Epidermal melanocyte (primary cell): ENCODE measurements at regions not wholly inside any gene's neighbourhood (a gene's known extent, or its start where the extent isn't known, plus 50 kb on each side); places are given as distances from the start of the nearest gene placed in this dataset.
"Not testable (repeated sequence)": the region's sequence is repeated elsewhere in the genome, so short reads cannot be mapped to it uniquely, and the experiment has no call there.

Experiments
- DNase-seq: peaks from one replicate; pipeline ENCODE4 v3.0.0; 2011; ENCODE audit warnings: low spot score; ENCODE audit not compliant: insufficient read length

DNA sequence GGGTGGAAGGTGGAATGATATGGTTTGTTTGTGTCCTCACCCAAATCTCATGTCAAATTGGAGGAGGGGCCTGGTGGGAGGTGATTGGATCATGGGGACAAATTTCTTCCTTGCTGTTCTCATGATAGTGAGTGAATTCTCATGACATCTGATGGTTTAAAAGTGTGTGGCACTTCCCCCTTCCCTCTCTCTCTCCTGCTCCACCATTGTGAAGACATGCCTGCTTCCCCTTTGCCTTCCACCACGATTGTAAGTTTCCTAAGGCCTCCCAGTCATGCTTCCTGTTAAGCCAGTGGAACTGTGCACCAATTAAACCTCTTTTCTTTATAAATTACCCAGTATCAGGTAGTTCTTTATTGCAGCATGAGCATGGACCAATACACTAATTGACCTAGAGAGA lies 99.0 kb upstream of the ZBED5 start:
- DNase-seq, result not testable (repeated sequence)

DNA sequence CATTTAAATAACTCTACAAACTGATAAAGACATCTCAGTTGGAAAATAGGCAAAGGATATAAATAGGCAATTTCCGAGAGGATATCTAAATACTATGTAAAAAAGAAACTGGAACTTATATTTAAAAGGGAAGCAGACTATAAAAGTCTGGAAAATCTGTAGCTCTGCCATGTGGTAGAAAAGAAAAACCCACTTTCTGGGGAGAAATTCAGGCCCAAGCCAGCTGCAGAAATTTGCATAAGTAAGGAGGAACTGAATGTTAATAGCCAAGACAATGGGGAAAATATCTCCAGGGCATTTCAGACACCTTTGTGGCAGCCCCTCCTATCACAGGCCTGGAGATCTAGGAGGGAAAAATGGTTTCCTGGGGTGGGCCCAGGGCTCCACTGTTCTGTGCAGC lies 97.8 kb upstream of the ZBED5 start:
- DNase-seq, result no peak

DNA sequence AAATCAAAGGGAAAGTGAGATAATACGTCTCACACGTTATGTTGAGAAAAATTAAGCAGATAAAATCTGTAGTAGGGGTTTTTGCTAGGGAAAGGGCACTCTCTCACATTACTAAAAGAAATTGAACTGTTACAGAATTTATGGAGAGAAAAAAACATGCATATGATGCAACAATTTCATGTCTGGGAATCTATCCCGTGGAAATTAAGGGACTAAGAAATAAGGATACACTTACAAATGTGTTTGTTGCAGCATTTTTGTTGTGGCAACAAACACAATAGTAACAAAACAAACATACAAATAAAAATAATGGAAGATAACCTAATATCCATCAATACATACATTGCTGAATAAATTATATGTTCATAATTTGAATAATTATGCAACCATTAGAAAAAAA lies 96.3 kb upstream of the ZBED5 start:
- DNase-seq, result no peak

DNA sequence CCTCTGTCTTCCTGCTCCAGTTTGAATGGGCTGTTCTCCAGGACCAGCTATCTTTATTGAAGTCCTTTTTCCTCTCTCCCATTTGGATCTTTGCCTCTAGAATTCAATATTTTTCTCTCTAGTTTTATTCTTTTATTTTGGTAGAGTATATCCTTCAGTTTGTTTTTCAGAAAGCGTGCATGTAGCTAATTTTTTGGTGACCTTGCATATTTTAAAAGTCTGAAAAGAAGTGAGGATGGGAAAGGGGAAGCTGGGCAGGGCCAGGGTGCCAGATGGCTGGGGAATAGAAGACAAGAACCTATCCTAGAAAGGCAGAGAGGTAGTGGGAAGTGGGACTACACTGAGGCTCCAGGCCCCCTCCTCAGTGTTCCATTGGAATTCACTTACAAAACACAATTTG lies 95.0 kb upstream of the ZBED5 start:
- DNase-seq, result no peak

DNA sequence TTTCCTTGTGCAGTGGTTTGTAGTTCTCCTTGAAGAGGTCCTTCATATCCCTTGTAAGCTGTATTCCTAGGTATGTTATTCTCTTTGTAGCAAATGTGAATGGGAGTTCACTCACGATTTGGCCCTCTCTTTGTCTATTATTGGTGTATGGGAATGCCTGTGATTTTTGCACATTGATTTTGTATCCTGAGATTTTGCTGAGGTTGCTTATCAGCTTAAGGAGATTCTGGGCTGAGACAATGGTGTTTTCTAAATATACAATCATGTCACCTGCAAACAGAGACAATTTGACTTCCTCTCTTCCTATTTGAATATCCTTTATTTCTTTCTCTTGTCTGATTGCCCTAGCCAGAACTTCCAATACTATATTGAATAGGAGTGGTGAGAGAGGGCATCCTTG lies 90.1 kb upstream of the ZBED5 start:
- not testable (repeated sequence) for DNase-seq

DNA sequence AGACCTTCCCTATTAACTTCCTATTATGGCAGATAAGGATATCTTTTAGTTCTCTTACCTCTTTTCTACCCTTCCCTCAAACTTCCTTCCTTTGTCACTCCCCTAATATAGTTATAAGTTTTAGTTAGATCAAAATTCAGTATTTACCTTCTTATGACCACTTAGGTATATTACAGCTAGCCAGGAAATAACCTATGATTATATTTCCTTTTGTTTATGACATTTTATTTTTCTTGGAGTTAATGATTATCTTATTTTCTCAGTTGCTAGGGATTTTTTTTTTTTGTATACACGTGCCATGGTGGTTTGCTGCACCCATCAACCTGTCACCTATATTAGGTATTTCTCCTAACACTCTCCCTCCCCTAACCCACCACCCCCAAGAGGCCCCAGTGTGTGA lies 88.2 kb upstream of the ZBED5 start:
- no peak for DNase-seq

DNA sequence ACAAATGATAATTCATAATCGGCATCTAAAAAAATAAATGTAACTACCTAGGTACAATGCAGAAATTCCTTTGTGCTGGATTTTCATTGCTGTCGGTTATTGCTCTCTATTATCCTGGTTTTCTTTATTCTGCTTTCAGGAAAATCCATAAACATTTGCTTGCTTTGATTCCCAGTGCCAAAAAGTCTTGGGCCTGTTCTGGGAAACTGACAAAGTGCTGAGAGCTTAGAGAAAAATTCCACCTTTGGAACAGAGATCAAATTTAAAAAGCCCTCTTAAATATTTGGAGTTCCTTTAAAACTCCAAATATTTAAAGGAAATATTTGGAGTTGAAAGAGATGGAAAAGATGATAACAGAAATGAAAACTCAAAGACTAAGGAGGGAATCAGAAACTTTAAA lies 87.3 kb upstream of the ZBED5 start:
- no peak for DNase-seq

DNA sequence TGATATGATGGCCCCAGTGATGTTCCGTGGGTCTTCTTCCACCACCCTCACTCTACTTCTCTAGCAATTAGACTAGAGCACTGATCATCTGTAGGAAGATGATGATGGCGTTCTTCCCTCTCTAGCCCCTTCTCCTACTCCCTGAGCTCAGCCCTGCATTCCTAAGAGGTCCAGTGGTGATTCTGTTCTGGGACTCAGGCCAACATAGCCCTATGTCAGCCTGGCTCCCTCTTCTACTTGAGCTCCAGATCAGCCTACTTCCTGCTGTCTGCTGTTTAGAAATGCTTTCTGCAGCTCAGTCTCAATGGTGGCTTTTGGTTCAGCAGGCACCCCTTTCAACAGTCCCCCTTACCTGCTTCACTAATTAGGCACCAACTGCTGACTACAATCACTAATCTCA lies 86.1 kb upstream of the ZBED5 start:
- DNase-seq, result no peak

DNA sequence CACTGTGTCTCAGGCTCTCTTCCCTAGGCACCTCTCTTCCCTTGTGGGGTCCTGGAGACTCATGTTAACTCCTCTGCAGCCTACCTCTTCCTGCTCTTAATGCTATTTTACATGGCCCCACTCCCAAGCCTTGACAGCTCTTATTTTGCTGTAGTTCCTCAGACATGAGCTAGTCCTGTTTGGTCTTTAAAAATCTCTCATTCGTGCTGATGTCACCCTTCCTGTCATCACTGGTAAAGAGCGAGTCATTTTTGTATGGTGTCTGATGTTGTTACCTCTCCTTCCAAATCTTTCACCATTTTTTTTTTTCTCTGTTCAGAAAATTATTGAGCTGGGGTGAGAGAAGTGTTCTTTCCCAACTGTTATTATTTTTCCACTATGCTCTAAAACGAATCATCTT lies 84.8 kb upstream of the ZBED5 start:
- DNase-seq, result no peak

DNA sequence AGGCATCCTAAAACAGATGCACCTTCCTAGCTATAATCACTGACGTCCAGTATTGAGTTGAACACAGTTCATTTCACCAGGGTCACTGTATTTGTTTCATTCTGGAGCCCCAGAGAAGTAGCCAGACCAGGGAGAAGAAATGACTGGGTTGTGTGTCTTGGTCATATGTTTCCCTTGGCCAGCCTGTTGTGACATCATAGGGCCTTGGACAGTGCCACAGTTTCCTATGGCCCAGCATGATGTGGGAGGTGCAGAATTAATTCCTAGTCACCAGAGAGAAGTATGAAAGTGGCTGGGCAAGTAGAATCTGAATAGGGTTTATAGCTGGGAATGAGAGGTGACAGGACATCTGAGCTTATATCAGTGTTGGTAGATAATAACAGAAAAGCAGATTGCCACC lies 84.0 kb upstream of the ZBED5 start:
- DNase-seq, result no peak

DNA sequence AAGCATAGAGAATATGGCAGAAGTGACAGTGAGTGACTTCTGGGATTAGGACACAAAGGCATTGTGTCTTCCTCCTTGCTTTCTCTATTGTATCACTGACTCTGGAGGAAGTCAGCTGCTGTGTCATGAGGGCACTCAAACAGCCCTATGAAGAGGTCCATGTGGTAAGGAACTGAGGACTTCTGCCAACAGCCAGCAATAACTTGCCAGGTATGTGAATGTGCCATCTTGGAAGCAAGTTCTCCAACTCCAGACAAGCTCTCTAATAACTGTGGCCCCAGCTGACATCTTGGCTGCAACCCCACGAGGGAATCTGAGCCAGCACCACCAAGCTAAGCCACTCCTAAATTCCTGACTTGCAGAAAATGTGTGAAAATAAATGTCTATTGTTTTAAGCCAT lies 83.6 kb upstream of the ZBED5 start:
- no peak for DNase-seq

DNA sequence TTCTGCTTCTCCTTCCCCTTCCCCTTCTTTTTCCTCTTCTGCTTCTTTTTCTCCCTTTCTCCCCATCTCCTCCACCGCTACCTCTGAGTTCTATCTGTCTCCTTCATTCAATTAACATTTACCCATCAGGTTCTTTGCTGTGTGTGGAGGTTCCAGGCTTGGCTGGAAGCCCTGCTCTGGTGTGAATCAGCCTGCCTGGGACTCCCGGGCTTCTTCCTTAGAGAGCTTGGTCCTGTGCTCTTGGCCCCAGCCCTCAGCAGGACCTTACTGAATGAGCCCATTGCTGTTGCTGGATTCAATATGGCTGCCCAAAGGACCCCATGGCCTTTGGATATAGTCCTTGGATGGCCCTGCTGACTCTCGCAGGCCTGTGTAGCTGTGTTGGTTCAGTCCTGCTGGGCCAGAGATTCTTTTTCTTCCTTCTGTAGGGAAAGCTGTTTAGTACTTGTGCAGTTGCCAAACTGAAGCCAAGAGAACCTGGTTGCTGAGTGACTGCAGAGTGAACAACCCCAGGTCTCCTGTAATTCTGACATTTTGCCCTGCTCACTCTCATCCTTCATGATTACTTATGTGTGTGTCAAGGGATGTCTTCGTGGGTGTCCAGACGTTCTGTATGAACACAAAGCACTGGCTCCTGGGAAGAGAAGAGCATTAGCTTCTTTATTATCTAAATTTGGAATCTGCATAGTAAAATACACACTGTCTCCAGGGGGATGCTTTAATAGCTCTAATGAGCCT lies 81.0 kb upstream of the ZBED5 start:
- DNase-seq, result no peak

DNA sequence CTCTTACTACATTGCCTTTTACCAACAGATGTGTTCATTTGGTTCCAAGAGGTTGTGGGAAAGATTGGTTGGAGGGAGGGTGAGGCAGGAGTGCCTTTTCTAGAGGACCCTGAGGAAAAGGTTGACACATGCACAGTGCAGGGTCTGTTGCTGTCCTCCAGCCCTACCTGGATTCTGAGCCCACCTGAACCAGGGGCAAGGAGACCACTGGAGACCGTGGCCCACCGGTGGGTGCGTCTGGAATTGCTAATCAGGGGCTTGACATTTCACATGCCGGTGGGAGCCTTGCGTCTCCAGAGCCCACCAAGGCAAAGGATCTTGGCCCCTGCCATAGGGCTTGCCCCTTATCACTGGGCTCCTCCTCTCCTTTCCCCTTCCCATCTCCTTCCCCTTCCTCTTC lies 80.4 kb upstream of the ZBED5 start:
- no peak for DNase-seq

DNA sequence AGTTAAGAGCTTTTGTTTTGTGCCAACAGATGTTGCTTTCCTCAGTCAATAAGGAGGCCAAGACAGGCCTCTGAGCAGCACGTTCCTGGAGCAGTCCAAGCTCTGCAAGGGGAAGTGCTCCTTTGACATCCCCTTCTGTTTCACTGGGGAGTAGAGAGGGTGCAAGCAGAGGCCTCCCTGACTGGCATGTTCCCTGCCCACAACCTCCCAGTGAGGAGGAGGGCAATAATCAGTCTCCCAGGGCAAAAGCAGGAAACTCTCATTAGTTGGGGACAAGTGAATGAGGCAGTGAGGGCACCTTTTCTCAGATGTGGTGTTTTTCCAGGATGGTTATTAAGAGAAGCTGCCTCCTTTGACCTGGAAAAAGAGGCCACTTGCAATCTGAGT lies 79.5 kb upstream of the ZBED5 start:
- no peak for DNase-seq

DNA sequence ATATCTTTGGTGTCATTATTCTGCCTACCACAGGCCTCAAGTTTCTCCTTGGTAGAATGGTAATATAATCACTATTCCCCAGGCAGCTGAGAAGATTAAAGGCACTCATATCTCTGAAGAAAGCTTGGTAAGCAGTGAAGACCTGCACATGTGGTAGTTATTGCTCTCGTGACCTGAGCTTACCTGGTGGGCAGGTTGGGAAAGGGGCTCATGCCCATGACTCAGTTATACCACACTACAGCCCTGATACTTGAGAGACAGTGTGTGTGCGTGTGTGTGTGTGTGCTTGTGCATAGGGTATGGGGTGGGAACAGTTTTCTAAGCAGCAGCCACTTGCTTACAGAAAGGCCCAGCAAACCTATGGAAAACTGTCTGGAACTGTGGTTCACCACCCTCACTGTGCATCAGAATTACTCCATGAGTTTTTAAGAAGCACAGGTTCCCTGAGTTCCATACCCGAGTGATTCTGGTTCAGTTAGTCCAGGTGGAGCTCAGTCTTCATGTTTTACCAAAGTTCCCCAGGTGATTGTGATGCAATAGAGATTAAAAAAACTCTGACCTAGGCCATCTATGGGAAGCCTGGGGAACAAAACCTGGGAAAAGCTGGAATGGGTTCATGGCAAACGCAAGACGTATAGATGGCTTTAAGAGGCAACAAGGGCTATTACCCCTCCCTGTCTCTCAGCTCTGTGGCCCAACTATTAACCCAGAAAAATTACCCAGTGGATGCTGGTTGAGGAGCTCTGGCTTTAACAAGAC lies 79.0 kb upstream of the ZBED5 start:
- no peak for DNase-seq

DNA sequence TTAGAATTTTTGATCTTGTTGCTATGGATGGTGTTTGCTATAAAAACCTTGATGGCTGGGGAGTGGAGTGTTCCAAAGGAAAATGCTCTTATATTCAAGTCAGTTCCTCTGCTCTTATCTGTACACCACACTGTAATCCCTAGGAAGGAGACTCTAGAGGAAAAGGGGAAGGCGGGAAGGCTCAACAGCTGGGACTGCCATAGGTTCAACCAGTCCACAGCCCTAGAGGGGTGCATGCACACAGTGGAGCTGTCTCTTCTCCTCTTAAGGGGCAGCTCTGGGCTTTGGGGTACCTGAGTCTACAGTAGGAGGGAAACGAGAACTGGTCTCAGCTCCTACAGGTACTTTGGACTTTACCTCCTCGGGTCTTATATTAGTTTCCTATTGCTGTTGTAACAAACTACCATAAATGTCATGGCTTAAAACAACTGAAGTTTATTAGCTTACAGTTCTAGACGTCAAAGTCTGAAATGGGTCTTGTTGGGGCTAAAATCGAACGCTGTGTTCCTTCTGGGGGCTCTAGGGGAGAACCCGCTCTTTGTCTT lies 77.2 kb upstream of the ZBED5 start:
- no peak for DNase-seq

DNA sequence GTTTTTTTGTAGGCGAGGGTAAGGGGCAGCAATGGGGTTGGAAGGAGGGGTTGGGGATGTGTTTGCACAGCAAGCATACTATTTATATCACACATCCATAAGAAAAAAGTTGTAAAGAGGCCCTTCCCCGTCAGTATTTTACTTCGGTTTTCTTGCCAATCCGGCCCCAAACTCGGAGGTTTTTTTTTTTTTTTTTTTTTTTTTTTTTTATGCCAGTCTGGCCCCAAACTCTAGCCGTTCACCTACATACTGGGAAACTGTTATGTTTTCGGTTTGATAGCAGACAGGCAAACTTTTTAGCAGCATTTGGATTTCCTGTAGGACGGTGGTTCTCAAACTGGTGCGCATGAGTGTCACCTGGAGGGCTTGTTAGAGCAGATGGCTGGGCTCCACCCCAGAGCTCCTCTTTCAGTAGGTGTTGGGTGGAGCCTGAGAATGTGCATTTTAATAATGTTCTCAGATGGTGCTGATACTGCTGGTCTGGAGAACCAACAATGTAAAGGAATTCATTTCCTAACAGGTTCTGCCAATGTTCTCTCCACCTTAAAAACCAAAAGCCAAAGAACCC lies 76.5 kb upstream of the ZBED5 start:
- DNase-seq, result no peak

DNA sequence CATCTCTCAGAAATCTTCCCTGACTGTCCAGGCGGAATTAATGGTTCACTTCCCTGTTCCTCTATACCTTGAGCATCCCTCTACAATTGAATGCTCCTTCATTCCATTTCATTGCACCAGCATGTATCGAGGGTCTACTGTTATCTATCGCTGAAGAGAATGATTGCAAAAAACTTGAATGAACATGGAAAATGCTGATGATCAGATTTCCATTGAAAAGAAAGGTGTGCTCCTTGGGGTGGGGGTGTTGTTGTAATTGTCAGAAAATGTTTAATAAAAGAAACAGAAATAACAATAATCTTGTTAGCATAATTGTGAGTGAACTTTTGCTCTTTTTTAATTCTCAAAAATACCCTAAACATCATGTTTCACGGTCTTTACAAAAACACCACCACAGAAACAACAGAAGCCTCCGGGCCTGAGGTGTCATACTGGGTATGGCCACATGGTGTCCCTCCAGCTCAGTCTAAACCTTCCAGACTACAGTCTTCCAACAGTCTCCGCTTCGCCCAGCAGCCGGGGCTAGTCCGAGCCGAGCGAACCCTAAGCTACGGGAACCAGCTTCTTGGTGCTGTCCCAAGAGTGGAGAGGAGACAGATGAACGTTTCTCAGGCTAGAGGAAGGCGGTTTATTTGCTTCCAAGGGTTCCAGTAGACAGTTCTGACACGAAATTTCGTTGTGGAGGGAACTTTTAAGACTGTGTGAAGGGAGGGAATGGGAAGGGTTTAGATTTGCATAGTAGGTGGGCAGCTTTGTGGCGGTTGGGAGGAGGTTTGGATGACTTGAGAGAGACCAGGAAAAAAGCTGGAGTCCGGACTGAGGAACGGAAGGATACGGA lies 75.8 kb upstream of the ZBED5 start:
- DNase-seq, result peak; percentile 94

DNA sequence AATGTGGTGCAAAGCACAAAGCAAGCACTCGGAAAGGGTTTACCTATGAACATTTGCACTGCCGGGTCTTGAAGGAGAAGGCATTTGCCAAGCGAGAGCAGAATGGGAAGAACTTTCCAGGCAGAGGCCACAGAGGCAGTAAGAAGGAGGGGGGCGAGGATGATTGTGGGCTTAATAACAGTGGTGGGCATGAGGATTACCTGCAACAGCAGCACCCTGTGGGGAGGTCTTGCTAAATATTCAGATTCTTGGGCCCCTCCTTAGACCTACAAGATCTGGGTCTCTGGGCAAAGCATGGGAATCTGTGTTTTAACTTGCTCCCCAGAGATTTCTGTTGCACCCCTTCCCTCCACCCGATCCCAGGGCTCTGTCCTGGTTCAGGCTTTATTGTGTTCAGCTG lies 75.1 kb upstream of the ZBED5 start:
- no peak for DNase-seq

DNA sequence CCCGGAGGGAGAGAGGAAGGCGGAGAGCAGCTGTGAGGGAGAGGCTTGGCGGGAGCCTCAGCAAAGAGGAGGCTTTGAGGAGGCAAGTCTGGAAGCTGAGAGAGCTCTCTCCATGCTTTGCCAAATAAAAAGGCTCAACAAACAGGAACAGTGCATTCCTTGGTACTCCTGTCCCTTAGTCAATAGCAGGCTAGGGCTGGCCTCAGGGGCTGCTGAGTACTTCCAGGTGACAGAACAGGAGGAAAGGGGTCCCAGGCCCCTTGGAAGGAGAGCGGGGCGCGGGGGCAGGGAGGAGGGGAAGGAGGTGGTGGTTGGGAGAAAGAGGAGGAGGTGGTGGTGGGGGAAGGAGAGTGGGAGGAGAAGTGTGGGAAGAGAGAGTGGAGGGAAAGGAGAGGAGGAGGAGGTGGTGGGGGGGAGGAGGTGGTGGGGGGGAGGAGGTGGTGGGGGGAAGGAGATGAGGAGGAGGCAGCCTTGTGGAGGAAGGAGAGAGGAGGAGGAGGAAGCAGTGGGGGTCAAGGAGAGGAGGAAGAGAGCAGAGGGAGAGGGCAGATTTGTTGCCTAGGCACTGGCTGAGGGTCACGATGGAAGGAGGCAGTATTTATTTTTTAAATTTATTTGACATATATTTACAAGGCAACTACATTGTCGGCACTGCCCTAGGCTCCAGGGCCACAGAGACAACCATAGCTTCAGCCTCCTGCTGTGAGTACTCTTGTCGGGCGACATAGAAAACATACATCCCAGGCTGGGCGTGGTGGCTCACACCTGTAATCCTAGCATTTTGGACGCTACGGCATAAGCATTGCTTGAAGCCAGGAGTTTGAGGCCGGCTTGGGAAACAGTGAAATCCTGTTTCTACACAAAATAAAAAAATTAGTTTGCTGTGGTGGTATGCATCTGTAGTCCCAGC lies 74.2 kb upstream of the ZBED5 start:
- DNase-seq, result no peak
